Epithelial cell of esophagus (primary cell): ENCODE measurements at regions not wholly inside any gene's neighbourhood (a gene's known extent, or its start where the extent isn't known, plus 50 kb on each side); places are given as distances from the start of the nearest gene placed in this dataset.

Experiments used
- DNase-seq: peaks from one replicate; pipeline ENCODE4 v3.0.0; 2010; ENCODE audit warnings: low read depth
- H3K4me3 ChIP-seq: 2 replicates; pipeline ENCODE4 v1.5.1; 2011; ENCODE audit warnings: mild to moderate bottlenecking, low read length, control low read depth
- TF ChIP-seq, protein P1 (sequence below): IDR thresholded peaks from 2 replicates; pipeline ENCODE4 v1.5.1; 2011; ENCODE audit warnings: low read depth, mild to moderate bottlenecking, low read length, control low read depth, inconsistent platforms; ENCODE audit not compliant: insufficient read depth; ENCODE audit errors: missing control alignments

DNA sequence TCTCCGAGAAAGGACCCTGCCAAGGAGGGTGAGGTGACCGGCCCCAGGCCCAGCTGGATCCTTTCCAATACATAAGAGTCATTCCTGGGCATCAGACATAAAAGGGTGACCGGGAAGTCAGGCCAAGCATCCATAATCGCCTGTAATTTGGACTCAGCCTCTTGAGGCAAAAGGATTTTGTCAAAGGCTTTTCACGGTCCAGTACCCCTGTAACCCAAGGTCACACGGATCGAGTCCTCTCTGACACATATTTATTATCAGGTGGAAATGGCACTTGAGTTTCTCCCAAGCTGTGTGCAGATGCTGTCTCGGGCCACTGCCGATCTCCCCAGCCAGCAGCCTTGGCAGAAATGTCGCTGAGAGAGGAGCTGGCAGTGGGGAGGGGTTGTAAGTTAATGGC lies 556.5 kb downstream of the MN1 start:
- H3K4me3 ChIP-seq = no peak overlapping the region
- no peak for DNase-seq
- TF ChIP-seq, protein P1, sequence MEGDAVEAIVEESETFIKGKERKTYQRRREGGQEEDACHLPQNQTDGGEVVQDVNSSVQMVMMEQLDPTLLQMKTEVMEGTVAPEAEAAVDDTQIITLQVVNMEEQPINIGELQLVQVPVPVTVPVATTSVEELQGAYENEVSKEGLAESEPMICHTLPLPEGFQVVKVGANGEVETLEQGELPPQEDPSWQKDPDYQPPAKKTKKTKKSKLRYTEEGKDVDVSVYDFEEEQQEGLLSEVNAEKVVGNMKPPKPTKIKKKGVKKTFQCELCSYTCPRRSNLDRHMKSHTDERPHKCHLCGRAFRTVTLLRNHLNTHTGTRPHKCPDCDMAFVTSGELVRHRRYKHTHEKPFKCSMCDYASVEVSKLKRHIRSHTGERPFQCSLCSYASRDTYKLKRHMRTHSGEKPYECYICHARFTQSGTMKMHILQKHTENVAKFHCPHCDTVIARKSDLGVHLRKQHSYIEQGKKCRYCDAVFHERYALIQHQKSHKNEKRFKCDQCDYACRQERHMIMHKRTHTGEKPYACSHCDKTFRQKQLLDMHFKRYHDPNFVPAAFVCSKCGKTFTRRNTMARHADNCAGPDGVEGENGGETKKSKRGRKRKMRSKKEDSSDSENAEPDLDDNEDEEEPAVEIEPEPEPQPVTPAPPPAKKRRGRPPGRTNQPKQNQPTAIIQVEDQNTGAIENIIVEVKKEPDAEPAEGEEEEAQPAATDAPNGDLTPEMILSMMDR = no peak

DNA sequence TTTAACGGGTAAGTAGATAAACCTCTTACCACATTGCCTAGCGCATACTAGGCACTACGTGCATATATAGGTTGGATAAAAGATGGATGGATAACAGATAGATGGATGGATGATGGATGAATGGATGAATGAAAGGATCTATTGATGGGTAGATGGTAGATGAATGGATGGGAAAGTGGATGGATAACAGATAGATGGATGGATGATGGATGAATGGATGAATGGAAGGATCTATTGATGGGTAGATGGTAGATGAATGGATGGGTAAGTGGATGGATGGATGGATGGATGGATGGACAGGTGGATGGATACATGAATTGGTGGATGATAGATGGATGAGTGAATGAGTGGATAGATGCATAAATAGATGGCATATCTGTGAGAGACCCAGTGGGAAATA lies 555.0 kb downstream of the MN1 start:
- DNase-seq = no peak
- H3K4me3 ChIP-seq = no peak overlapping the region
- TF ChIP-seq, protein P1 = no peak

- TF ChIP-seq, protein P1 = no peak
- no peak for DNase-seq
- H3K4me3 ChIP-seq = no peak overlapping the region
Observed at GRCh38 chr22:27247701-27248434, 553.7 kb downstream of the MN1 start.

DNA sequence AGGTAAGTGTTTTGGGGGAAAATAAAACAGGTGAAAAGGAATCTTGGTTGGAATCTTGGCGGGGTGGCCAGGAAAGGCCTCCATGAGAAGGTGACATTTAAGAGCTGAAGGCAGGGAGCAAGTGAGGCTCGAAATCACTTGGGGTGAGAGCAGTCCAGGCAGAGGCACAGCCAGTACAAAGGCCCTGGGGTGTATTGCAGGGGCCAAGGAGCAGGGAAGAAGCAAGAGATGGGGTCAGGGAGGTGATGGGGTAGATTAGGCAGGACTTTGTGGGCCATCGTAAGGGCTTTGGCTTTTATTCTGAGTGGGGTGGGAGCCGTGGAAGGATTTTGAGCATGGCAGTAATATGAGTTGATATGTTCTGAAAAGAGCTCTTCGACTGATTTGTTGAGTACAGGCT lies 551.1 kb downstream of the MN1 start:
- DNase-seq = no peak
- TF ChIP-seq, protein P1 = no peak

DNA sequence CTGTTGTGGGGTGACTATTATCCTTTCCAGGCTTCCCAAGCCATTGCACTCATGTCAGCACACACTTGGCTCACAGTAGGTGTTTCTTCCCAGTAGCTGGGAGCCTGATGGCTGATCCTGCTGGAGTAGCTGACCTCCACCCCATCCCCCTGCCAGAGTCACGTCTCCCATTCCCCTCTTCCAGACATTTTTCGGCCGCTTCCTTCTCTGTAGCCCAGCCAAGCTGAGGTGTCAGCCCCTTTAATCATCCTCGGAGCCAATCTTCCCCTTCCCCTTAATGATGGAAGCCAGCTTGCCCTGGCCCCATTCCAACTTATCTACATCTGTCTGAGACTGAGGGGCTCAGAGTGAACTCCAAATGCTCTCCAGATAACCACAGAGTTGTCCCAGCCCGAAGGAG lies 550.7 kb downstream of the MN1 start:
- TF ChIP-seq, protein P1 = no peak
- H3K4me3 ChIP-seq = no peak overlapping the region
- DNase-seq = no peak

More for the DNA sequence above, 551.1 kb downstream of the MN1 start:
- H3K4me3 ChIP-seq = no peak overlapping the region

DNA sequence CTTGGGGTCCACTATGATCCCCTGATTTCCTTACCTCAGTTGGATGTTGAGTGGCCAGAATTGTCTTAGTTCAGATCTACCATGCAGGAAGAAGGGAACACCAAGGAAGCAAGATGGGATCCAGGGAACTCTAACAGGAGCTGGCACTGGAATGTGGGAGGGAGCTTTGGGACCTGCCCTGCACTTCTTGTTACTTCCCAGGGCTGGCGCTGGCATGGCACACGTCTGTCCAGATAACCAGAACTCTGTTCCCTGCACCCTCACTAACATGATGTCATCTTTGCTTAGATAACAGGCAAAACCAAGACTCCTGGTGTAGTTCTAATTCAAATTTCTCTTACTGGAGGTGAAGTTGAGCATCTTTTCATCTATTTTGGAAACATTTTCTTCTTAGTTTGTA lies 550.0 kb downstream of the MN1 start:
- DNase-seq = no peak
- TF ChIP-seq, protein P1 = no peak
- H3K4me3 ChIP-seq = no peak overlapping the region
